H1 (cell line): ENCODE measurements at regions not wholly inside any gene's neighbourhood (a gene's known extent, or its start where the extent isn't known, plus 50 kb on each side); places are given as distances from the start of the nearest gene placed in this dataset.

Experiments used
- CBX8 ChIP-seq: fragments of 300-800, 300-1000 bp; sonication (generic); IDR thresholded peaks from 2 replicates; pipeline ENCODE4 v1.7.1; 2016; ENCODE audit warnings: low read depth, low read length, borderline replicate concordance
- FOSL1 ChIP-seq: IDR thresholded peaks from 2 replicates; pipeline ENCODE4 v1.6.1; 2011; ENCODE audit warnings: mild to moderate bottlenecking, low read depth, low read length, moderate library complexity; ENCODE audit not compliant: insufficient read depth
- RBBP5 ChIP-seq: IDR thresholded peaks from 2 replicates; pipeline ENCODE4 v1.7.1; 2012; ENCODE audit warnings: low read depth, mild to moderate bottlenecking, inconsistent platforms, low read length, moderate library complexity, borderline replicate concordance
- RNF2 ChIP-seq: fragments of 200-900, 300-1000 bp; sonication (generic); IDR thresholded peaks from 2 replicates; pipeline ENCODE4 v1.7.1; 2016; ENCODE audit warnings: borderline replicate concordance, low read depth, mild to moderate bottlenecking, antibody characterized with exemption, low read length; ENCODE audit not compliant: poor library complexity, severe bottlenecking; ENCODE audit errors: missing control alignments
- SIX5 ChIP-seq: IDR thresholded peaks from 2 replicates; pipeline ENCODE4 v1.6.1; 2011; ENCODE audit warnings: mild to moderate bottlenecking, low read depth, low read length

DNA sequence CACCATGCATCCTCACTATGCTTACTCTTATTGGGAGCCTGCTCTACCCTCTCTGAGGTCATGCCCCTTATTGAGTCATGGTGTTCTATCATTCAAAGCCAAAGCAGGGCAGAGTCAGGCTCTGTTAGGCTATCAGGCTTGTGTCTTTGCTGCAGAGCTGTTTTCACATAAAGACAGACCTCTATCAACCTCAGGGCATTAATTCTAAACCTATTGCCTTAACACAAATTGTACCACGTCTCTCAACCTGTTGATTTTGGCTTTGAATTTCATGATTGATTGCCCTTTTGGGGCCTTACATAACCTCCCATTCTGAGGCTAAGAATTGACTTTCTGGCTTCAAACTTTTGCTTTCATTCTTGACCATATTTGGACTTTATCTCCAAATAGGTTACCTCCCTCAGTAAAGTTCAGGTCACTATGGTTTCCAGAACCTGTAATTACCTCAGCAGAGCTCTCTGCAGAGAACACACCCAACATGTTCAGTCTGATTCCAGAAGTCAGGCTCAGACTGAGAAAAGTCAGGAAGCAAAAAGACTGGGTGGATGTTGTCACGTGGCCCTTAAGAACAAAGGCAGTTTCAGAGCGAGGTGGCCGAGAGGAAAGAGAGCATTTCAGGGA, 221.4 kb upstream of the NANOGP8 start (continued):
- no peak for TF ChIP-seq SIX5
- no peak for TF ChIP-seq RNF2
- no peak for TF ChIP-seq RBBP5
- no peak for TF ChIP-seq FOSL1
- TF ChIP-seq CBX8 = no peak
- TF ChIP-seq, all 59 proteins: peak for 0
